Right lobe of liver (tissue), 4 donors: ENCODE measurements at regions not wholly inside any gene's neighbourhood (a gene's known extent, or its start where the extent isn't known, plus 50 kb on each side); places are given as distances from the start of the nearest gene placed in this dataset.
"Not testable (repeated sequence)": the region's sequence is repeated elsewhere in the genome, so short reads cannot be mapped to it uniquely, and the experiment has no call there.

Source experiments
- CTCF ChIP-seq, 4 donors: fragments of 200-600 bp in 3 of 4; fragments of 450-650 bp in 1 of 4; IDR thresholded peaks; one replicate each; pipeline versions ENCODE4 v1.5.1 to v1.8.0; 2016 to 2022; ENCODE audit warnings: antibody characterized with exemption in 4 of 4, mild to moderate bottlenecking in 2 of 4
- POLR2A ChIP-seq: fragments of 450-650 bp; IDR thresholded peaks from one replicate; pipeline ENCODE4 v1.6.1; 2017; ENCODE audit warnings: antibody characterized with exemption, mild to moderate bottlenecking
- donor health status: DM: no; HTN: no; CAD: no.
- donor health status: DM: no; HTN: no; CAD: no.
- donor health status: DM: no; HTN: yes; CAD: no.

GRCh38 chr16:21541611-21542051 lies 57.7 kb upstream of the METTL9 start:
- TF ChIP-seq CTCF (IDR thresholded peaks at IDR 0.05); POLR2A: not testable (repeated sequence)
